IMR-90 (cell line): ENCODE measurements at regions not wholly inside any gene's neighbourhood (a gene's known extent, or its start where the extent isn't known, plus 50 kb on each side); places are given as distances from the start of the nearest gene placed in this dataset.
"Not testable (repeated sequence)": the region's sequence is repeated elsewhere in the genome, so short reads cannot be mapped to it uniquely, and the experiment has no call there.

Experiments
- ATAC-seq: fragments of 200-7000 bp; cut with Tn5 transposase; 2 replicates; pipeline ENCODE4 v1.9.1; 2020; ENCODE audit warnings: low read depth, mild to moderate bottlenecking, moderate library complexity
- BruUV-seq: library from RNA; stranded (reverse); fragments of 400-500 nt; replicated peaks from 2 replicates; lab custom pipeline; 2021; lab: Mats Ljungman, UMichigan
- CTCF ChIA-PET: fragments of 300-600 bp; formaldehyde crosslinking; extraction: SDS; loops from one replicate; lab custom pipeline; 2021; ENCODE audit warnings: antibody characterized with exemption; lab: Yijun Ruan, JAX
- POLR2A ChIA-PET: fragments of 300-600 bp; sonication (Branson Sonifier 250); formaldehyde crosslinking; loops from one replicate; lab custom pipeline; 2022; ENCODE audit warnings: antibody characterized with exemption; ENCODE audit not compliant: unreplicated experiment; lab: Charles Lee
- DNase-seq: peaks from one replicate; pipeline ENCODE4 v3.0.0; 2013
- H2AFZ ChIP-seq: replicated peaks from 2 replicates; pipeline ENCODE3; 2013; ENCODE audit warnings: low read length, mild to moderate bottlenecking; ENCODE audit not compliant: poor library complexity
- H2AK5ac ChIP-seq: 2 replicates; pipeline ENCODE4 v1.6.1; 2013; ENCODE audit warnings: low read depth, low read length, inconsistent platforms
- H2AK9ac ChIP-seq: replicated peaks from 2 replicates; pipeline ENCODE3; 2013; ENCODE audit warnings: mild to moderate bottlenecking, low read depth, low read length, moderate library complexity; ENCODE audit not compliant: poor library complexity
- H2BK120ac ChIP-seq: 2 replicates; pipeline ENCODE4 v1.6.1; 2013; ENCODE audit warnings: low read depth, low read length, inconsistent platforms
- H2BK15ac ChIP-seq: 3 replicates; pipeline ENCODE4 v1.6.1; 2013; ENCODE audit warnings: low read depth, low read length, inconsistent platforms
- H2BK20ac ChIP-seq: 2 replicates; pipeline ENCODE4 v1.6.1; 2013; ENCODE audit warnings: low read depth, mild to moderate bottlenecking, inconsistent platforms, low read length, moderate library complexity
- H2BK5ac ChIP-seq: 2 replicates; pipeline ENCODE4 v1.6.1; 2013; ENCODE audit warnings: mild to moderate bottlenecking, low read depth, low read length, inconsistent platforms; ENCODE audit not compliant: poor library complexity, severe bottlenecking
- H3K14ac ChIP-seq: replicated peaks from 2 replicates; pipeline ENCODE4 v1.6.1; 2013; ENCODE audit warnings: low read depth, low read length, inconsistent platforms
- H3K18ac ChIP-seq: 2 replicates; pipeline ENCODE4 v1.6.1; 2013; ENCODE audit warnings: low read depth, low read length, control low read depth
- H3K23ac ChIP-seq: 2 replicates; pipeline ENCODE4 v1.6.1; 2013; ENCODE audit warnings: low read depth, low read length, inconsistent platforms
- H3K27ac ChIP-seq: 2 replicates; pipeline ENCODE4 v1.5.1; 2013; ENCODE audit warnings: mild to moderate bottlenecking, control low read depth, low read length; ENCODE audit not compliant: insufficient read depth
- H3K27me3 ChIP-seq: 2 replicates; pipeline ENCODE4 v1.6.1; 2013; ENCODE audit warnings: low read length; ENCODE audit not compliant: control insufficient read depth, insufficient read depth
- H3K36me3 ChIP-seq: 2 replicates; pipeline ENCODE4 v1.6.1; 2013; ENCODE audit warnings: low read length, mixed read lengths; ENCODE audit not compliant: control insufficient read depth, insufficient read depth
- H3K4ac ChIP-seq: 2 replicates; pipeline ENCODE4 v1.6.1; 2013; ENCODE audit warnings: low read depth, low read length, inconsistent platforms
- H3K4me1 ChIP-seq: 2 replicates; pipeline ENCODE4 v1.6.1; 2013; ENCODE audit warnings: low read length, mixed read lengths; ENCODE audit not compliant: control insufficient read depth, insufficient read depth
- H3K4me2 ChIP-seq: 2 replicates; pipeline ENCODE4 v1.6.1; 2013; ENCODE audit warnings: low read depth, mild to moderate bottlenecking, control low read depth, low read length, moderate library complexity
- H3K4me3 ChIP-seq: 2 replicates; pipeline ENCODE4 v1.5.1; 2013; ENCODE audit warnings: low read depth, mild to moderate bottlenecking, control low read depth, low read length, moderate library complexity; ENCODE audit not compliant: insufficient read depth
- H3K56ac ChIP-seq: 2 replicates; pipeline ENCODE4 v1.6.1; 2013; ENCODE audit warnings: low read length, inconsistent platforms; ENCODE audit not compliant: insufficient read depth; ENCODE audit errors: extremely low read depth
- H3K79me1 ChIP-seq, 2 experiments: 2 replicates each; pipeline ENCODE4 v1.6.1; 2013; ENCODE audit warnings: low read length in 2 of 2, inconsistent platforms in 1 of 2, low read depth in 1 of 2
- H3K9ac ChIP-seq: 2 replicates; pipeline ENCODE4 v1.6.1; 2013; ENCODE audit warnings: low read depth, low read length, control low read depth
- H3K9me1 ChIP-seq: 2 replicates; pipeline ENCODE4 v1.6.1; 2013; ENCODE audit warnings: low read length, inconsistent platforms; ENCODE audit not compliant: insufficient read depth
- H3K9me3 ChIP-seq: 2 replicates; pipeline ENCODE4 v1.6.1; 2013; ENCODE audit warnings: low read length; ENCODE audit not compliant: control insufficient read depth, insufficient read depth
- H4K20me1 ChIP-seq: 2 replicates; pipeline ENCODE4 v1.6.1; 2013; ENCODE audit warnings: low read length, inconsistent platforms; ENCODE audit not compliant: insufficient read depth
- H4K5ac ChIP-seq: 2 replicates; pipeline ENCODE4 v1.6.1; 2013; ENCODE audit warnings: mild to moderate bottlenecking, low read depth, low read length, control low read depth
- H4K8ac ChIP-seq, 2 experiments: 2 replicates each; pipeline ENCODE4 v1.6.1; 2013; ENCODE audit warnings: low read depth in 2 of 2, low read length in 2 of 2, control low read depth in 1 of 2, inconsistent platforms in 1 of 2
- H4K91ac ChIP-seq: 2 replicates; pipeline ENCODE4 v1.6.1; 2013; ENCODE audit warnings: low read depth, low read length, inconsistent platforms; ENCODE audit not compliant: insufficient read depth
- WGBS, 2 experiments: methylation state at CpG; one replicate each; pipeline versions ENCODE4 v1.1.5 to v1.1.7; 2013; ENCODE audit warnings: missing lambda C conversion rate in 2 of 2; ENCODE audit not compliant: insufficient read length in 1 of 2; ENCODE audit errors: extremely low coverage in 2 of 2; 5-methylcytosine and 5-hydroxymethylcytosine counted together
- dilution Hi-C: fragments of 300-500 bp; cut with HindIII; formaldehyde crosslinking; loops from one replicate; pipeline ENCODE4 v1.14.3; 2018; ENCODE audit warnings: low sequenced_read_pairs; ENCODE audit not compliant: unreplicated experiment
- in situ Hi-C: fragments of 300-500 bp; cut with MboI; formaldehyde crosslinking; loops from 3 replicates; pipeline ENCODE4 v1.14.3; 2019; ENCODE audit warnings: low sequenced_read_pairs, inconsistent platforms, mixed read lengths
- intact Hi-C: fragments of 100-400 bp; cut with micrococcal nuclease; formaldehyde crosslinking; loops from 2 replicates; pipeline ENCODE4 v1.10.0; 2022

DNA sequence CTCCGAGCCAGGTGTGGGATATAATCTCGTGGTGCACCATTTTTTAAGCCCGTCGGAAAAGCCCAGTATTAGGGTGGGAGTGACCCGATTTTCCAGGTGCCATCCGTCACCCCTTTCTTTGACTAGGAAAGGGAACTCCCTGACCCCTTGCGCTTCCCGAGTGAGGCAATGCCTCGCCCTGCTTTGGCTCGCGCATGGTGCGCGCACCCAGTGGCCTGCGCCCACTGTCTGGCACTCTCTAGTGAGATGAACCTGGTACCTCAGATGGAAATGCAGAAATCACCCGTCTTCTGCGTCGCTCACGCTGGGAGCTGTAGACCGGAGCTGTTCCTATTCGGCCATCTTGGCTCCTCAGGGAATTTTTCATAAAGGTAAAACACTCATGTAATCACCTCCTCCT lies 63.9 kb downstream of the RWDD3 start:
- H2BK15ac ChIP-seq, H3K18ac ChIP-seq, H2AK9ac ChIP-seq, H3K9ac ChIP-seq, BruUV-seq, H3K36me3 ChIP-seq, H4K5ac ChIP-seq, H3K4me1 ChIP-seq, DNase-seq, H2AK5ac ChIP-seq, H4K20me1 ChIP-seq, H4K91ac ChIP-seq, POLR2A ChIA-PET, H3K79me1 ChIP-seq, H3K4me2 ChIP-seq, H2BK20ac ChIP-seq, intact Hi-C loops, H3K9me3 ChIP-seq, H2BK120ac ChIP-seq, H3K9me1 ChIP-seq, H3K27me3 ChIP-seq, CTCF ChIA-PET, H2AFZ ChIP-seq, H3K14ac ChIP-seq, dilution Hi-C loops, H3K56ac ChIP-seq, H2BK5ac ChIP-seq, in situ Hi-C loops, H3K4ac ChIP-seq, ATAC-seq, H4K8ac ChIP-seq, H3K4me3 ChIP-seq, H3K23ac ChIP-seq, H3K27ac ChIP-seq: not testable (repeated sequence)
- 67% methylated on average over 1 of the region's 20 CpGs; no CpG with 5 or more reads in 1 of the 2 experiments for WGBS, 2 experiments
